ENCODE measurements at regions not wholly inside any gene's neighbourhood (a gene's known extent, or its start where the extent isn't known, plus 50 kb on each side); places are given as distances from the start of the nearest gene placed in this dataset.

- TF ChIP-seq GATA2 (IDR thresholded peaks at IDR 0.05; ENCODE audit: low read depth, low read length) (no peak), GATA3 (IDR thresholded peaks at IDR 0.05; ENCODE audit: low read depth, low read length) (no peak)
Observed at GRCh38 chr2:150791567-150791966, 304.1 kb upstream of the RND3 start.

All from SH-SY5Y (cell line).